ENCODE measurements at regions not wholly inside any gene's neighbourhood (a gene's known extent, or its start where the extent isn't known, plus 50 kb on each side); places are given as distances from the start of the nearest gene placed in this dataset.
A peak's percentile ranks its signal among the peaks of the same experiment; 100 is the strongest.
"Not testable (repeated sequence)": the region's sequence is repeated elsewhere in the genome, so short reads cannot be mapped to it uniquely, and the experiment has no call there.

- Histone ChIP-seq H3K4me3 (no peak overlapping the region), H3K36me3 (no peaks in the 10 kb centered on the region), H3K27me3 (no peaks in the 10 kb centered on the region), H3K9me3 (no peaks in the 10 kb centered on the region)
- DNase-seq: no peak
Measured at GRCh38 chr2:167818521-167818920, 428.9 kb downstream of the STK39 start.

- Histone ChIP-seq H3K27me3 (no peaks in the 10 kb centered on the region), H3K4me3 (no peak overlapping the region), H3K36me3 (no peaks in the 10 kb centered on the region), H3K9me3 (no peaks in the 10 kb centered on the region)
- DNase-seq: no peak
Measured at GRCh38 chr2:167817908-167818307, 429.5 kb downstream of the STK39 start.

- Histone ChIP-seq H3K27me3 (no peaks in the 10 kb centered on the region), H3K4me3 (no peak overlapping the region), H3K36me3 (no peaks in the 10 kb centered on the region), H3K9me3 (no peaks in the 10 kb centered on the region)
- DNase-seq: no peak
Measured at GRCh38 chr2:167817422-167817821, 430.0 kb downstream of the STK39 start.

- Histone ChIP-seq H3K9me3 (no peaks in the 10 kb centered on the region), H3K27me3 (no peaks in the 10 kb centered on the region), H3K36me3 (no peaks in the 10 kb centered on the region), H3K4me3 (no peak overlapping the region)
- DNase-seq: no peak
Measured at GRCh38 chr2:167816874-167817290, 430.5 kb downstream of the STK39 start.

- DNase-seq: no peak
- no peaks in the 10 kb centered on the region for H3K36me3 ChIP-seq
- H3K9me3 ChIP-seq: no peaks in the 10 kb centered on the region
- H3K4me3 ChIP-seq: no peak overlapping the region
- H3K27me3 ChIP-seq: no peaks in the 10 kb centered on the region
Measured at GRCh38 chr2:167814881-167815718, 432.3 kb downstream of the STK39 start.

GRCh38 chr2:167814482-167814880 is 432.9 kb downstream of the STK39 start:
- not testable (repeated sequence) for H3K9me3 ChIP-seq, H3K4me3 ChIP-seq, H3K36me3 ChIP-seq, H3K27me3 ChIP-seq, DNase-seq

- not testable (repeated sequence) for H3K27me3 ChIP-seq, H3K36me3 ChIP-seq, H3K9me3 ChIP-seq, H3K4me3 ChIP-seq, DNase-seq
Measured at GRCh38 chr2:167809799-167810198, 437.6 kb downstream of the STK39 start.

GRCh38 chr2:167803449-167803988 is 443.9 kb downstream of the STK39 start:
- no peaks in the 10 kb centered on the region for H3K27me3 ChIP-seq
- no peaks in the 10 kb centered on the region for H3K9me3 ChIP-seq
- DNase-seq: no peak
- no peak overlapping the region for H3K4me3 ChIP-seq
- no peaks in the 10 kb centered on the region for H3K36me3 ChIP-seq

- no peak for DNase-seq
- Histone ChIP-seq H3K4me3 (no peak overlapping the region), H3K36me3 (no peaks in the 10 kb centered on the region), H3K27me3 (no peaks in the 10 kb centered on the region), H3K9me3 (no peaks in the 10 kb centered on the region)
Measured at GRCh38 chr2:167794554-167795255, 452.7 kb downstream of the STK39 start.

GRCh38 chr2:167793725-167794124 is 453.7 kb downstream of the STK39 start:
- H3K36me3 ChIP-seq: no peaks in the 10 kb centered on the region
- no peaks in the 10 kb centered on the region for H3K9me3 ChIP-seq
- no peak for DNase-seq
- no peaks in the 10 kb centered on the region for H3K27me3 ChIP-seq
- H3K4me3 ChIP-seq: no peak overlapping the region

- Histone ChIP-seq H3K36me3 (no peaks in the 10 kb centered on the region), H3K27me3 (no peaks in the 10 kb centered on the region), H3K4me3 (no peak overlapping the region), H3K9me3 (no peaks in the 10 kb centered on the region)
- DNase-seq: no peak
Measured at GRCh38 chr2:167792126-167792525, 455.3 kb downstream of the STK39 start.

- no peaks in the 10 kb centered on the region for H3K27me3 ChIP-seq
- H3K9me3 ChIP-seq: no peaks in the 10 kb centered on the region
- no peaks in the 10 kb centered on the region for H3K36me3 ChIP-seq
- DNase-seq: no peak
- no peak overlapping the region for H3K4me3 ChIP-seq
Measured at GRCh38 chr2:167790781-167791450, 456.5 kb downstream of the STK39 start.

GRCh38 chr2:167790189-167790588 is 457.2 kb downstream of the STK39 start:
- no peak for DNase-seq
- H3K36me3 ChIP-seq: no peaks in the 10 kb centered on the region
- no peak overlapping the region for H3K4me3 ChIP-seq
- no peaks in the 10 kb centered on the region for H3K27me3 ChIP-seq
- no peaks in the 10 kb centered on the region for H3K9me3 ChIP-seq

GRCh38 chr2:167787562-167787961 is 459.8 kb downstream of the STK39 start:
- H3K27me3 ChIP-seq: no peaks in the 10 kb centered on the region

GRCh38 chr2:167787021-167787420 is 460.4 kb downstream of the STK39 start:
- no peaks in the 10 kb centered on the region for H3K9me3 ChIP-seq
- H3K4me3 ChIP-seq: no peak overlapping the region
- no peaks in the 10 kb centered on the region for H3K36me3 ChIP-seq
- no peaks in the 10 kb centered on the region for H3K27me3 ChIP-seq
- no peak for DNase-seq

More at GRCh38 chr2:167787562-167787961, 459.8 kb downstream of the STK39 start:
- H3K9me3 ChIP-seq: no peaks in the 10 kb centered on the region
- no peak overlapping the region for H3K4me3 ChIP-seq
- H3K36me3 ChIP-seq: no peaks in the 10 kb centered on the region
- DNase-seq: no peak

- H3K27me3 ChIP-seq: no peaks in the 10 kb centered on the region
- DNase-seq: no peak
- no peaks in the 10 kb centered on the region for H3K36me3 ChIP-seq
- H3K9me3 ChIP-seq: no peaks in the 10 kb centered on the region
- no peak overlapping the region for H3K4me3 ChIP-seq
Measured at GRCh38 chr2:167785606-167786216, 461.7 kb downstream of the STK39 start.

- Histone ChIP-seq H3K9me3 (no peaks in the 10 kb centered on the region), H3K27me3 (no peaks in the 10 kb centered on the region), H3K4me3 (no peak overlapping the region), H3K36me3 (no peaks in the 10 kb centered on the region)
- DNase-seq: peak; percentile 1
Measured at GRCh38 chr2:167784084-167784425, 463.3 kb downstream of the STK39 start.
